GM06990 (cell line): ENCODE measurements at regions not wholly inside any gene's neighbourhood (a gene's known extent, or its start where the extent isn't known, plus 50 kb on each side); places are given as distances from the start of the nearest gene placed in this dataset.
"Not testable (repeated sequence)": the region's sequence is repeated elsewhere in the genome, so short reads cannot be mapped to it uniquely, and the experiment has no call there.

Experiments
- DNase-seq: peaks from one replicate; pipeline ENCODE4 v3.0.0-alpha.2; 2011; ENCODE audit not compliant: insufficient read length; ENCODE audit errors: extremely low read depth
- H3K27me3 ChIP-seq: replicated peaks from 2 replicates; pipeline ENCODE4 v1.6.0; 2011; ENCODE audit warnings: low read length; ENCODE audit not compliant: control insufficient read depth, insufficient read depth
- H3K36me3 ChIP-seq: 2 replicates; pipeline ENCODE4 v1.5.1; 2011; ENCODE audit warnings: low read length; ENCODE audit not compliant: control insufficient read depth, insufficient read depth
- H3K4me3 ChIP-seq: replicated peaks from 2 replicates; pipeline ENCODE4 v1.5.1; 2011; ENCODE audit warnings: low read depth, mild to moderate bottlenecking, control low read depth, low read length
- TF ChIP-seq, protein P1 (sequence below): IDR thresholded peaks from 2 replicates; pipeline ENCODE4 v1.5.1; 2011; ENCODE audit warnings: low read length, control low read depth, mild to moderate bottlenecking, inconsistent platforms; ENCODE audit not compliant: insufficient read depth, poor library complexity, severe bottlenecking

DNA sequence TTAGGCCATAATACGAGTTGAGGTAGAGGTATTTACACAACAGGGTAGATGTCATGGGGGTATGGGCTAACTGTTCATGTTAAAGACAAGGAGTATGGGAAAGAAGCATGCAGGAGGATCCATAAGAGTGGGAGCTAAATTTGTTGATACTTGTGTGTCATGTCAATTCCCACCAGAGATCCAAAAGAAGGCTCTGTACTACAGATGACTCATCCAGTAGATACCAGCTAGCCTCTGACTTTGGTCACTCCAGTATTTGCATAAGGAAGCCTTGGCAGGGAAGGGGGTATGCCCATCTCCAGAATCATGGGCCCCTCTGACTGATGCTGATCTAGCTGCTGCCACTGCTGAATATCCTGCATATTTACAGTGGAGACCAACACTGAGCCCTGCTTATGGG, 743.7 kb upstream of the GRAMD2B start:
- Histone ChIP-seq H3K4me3 (no peak overlapping the region), H3K36me3 (no peaks in the 10 kb centered on the region), H3K27me3 (no peaks in the 10 kb centered on the region)
- DNase-seq, result no peak
- TF ChIP-seq, protein P1, sequence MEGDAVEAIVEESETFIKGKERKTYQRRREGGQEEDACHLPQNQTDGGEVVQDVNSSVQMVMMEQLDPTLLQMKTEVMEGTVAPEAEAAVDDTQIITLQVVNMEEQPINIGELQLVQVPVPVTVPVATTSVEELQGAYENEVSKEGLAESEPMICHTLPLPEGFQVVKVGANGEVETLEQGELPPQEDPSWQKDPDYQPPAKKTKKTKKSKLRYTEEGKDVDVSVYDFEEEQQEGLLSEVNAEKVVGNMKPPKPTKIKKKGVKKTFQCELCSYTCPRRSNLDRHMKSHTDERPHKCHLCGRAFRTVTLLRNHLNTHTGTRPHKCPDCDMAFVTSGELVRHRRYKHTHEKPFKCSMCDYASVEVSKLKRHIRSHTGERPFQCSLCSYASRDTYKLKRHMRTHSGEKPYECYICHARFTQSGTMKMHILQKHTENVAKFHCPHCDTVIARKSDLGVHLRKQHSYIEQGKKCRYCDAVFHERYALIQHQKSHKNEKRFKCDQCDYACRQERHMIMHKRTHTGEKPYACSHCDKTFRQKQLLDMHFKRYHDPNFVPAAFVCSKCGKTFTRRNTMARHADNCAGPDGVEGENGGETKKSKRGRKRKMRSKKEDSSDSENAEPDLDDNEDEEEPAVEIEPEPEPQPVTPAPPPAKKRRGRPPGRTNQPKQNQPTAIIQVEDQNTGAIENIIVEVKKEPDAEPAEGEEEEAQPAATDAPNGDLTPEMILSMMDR, result no peak

DNA sequence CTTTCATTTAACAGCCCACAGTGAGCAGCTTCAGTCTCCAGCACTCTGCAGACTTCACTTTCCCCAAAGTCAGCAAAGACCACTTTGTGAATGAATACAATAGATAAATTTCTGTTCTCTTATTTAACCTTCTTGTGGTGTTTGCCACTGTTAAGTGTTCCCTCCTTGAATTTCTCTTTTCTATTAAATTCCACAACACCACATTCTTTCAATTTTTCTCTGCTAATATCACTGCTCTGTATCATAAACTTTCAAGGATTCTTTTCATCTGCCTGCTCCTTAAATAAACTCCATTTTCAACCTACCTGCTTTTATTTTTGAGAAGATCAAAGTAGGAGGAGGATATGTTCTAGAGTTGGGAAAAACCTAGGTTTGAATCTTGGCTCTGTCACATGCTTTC, 739.5 kb upstream of the GRAMD2B start:
- TF ChIP-seq, protein P1, result no peak
- no peak for DNase-seq
- Histone ChIP-seq H3K4me3 (no peak overlapping the region), H3K27me3 (no peaks in the 10 kb centered on the region), H3K36me3 (no peaks in the 10 kb centered on the region)

DNA sequence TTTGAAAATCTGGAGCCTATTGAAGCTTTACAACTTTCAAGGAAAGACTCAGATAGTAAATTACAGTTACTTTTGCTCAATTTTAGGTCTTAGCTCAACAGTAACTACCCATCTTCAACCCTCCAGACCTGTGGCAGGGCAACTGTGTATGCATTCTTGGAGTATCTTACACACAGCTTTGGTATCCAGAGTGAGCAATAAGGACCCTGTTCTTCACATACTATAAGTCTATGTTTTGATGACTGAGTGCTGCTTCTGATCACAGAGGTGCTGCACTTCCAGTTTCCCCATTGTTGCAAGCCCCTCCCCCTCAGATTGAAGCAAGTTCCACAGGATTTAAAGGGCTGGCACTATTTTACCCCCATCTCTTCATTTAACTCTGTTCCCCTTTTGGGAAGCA, 737.4 kb upstream of the GRAMD2B start:
- Histone ChIP-seq H3K27me3 (no peaks in the 10 kb centered on the region), H3K4me3 (no peak overlapping the region), H3K36me3 (no peaks in the 10 kb centered on the region)
- TF ChIP-seq, protein P1, result no peak
- no peak for DNase-seq

DNA sequence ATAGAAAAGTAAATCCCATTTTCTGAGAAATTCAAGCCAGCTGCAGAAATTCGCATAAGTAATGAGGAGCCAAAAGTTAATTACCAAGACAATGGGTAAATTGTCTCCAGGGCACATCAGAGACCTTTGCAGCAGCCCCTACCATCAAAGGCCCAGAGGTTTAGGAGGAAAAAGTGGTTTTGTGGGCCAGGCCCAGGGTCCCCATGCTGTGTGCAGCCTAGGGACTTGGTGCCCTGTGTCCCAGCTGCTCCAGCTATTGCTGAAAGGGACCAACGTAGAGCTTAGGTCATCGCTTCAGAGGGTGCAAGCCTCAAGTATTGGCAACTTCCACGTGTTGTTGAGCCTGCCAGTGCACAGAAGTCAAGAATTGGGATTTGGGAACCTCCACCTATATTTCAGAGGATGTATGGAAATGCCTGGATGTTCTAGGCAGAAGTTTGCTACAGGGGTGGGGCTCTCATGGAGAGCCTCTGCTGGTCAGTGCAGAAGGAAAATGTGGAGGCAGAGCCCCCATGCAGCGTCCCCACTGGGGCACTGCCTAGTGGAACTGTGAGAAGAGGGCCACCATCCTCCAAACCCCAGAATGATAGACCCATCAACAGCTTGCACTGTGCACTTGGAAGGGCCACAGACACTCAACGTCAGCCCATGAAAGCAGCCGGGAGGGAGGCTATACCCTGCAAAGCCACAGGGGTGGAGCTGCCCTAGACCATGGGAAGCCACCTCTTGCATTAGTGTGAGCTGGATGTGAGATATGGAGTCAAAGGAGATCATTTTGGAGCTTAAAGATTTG, 731.3 kb upstream of the GRAMD2B start:
- H3K36me3 ChIP-seq, H3K4me3 ChIP-seq, DNase-seq, H3K27me3 ChIP-seq: not testable (repeated sequence)

DNA sequence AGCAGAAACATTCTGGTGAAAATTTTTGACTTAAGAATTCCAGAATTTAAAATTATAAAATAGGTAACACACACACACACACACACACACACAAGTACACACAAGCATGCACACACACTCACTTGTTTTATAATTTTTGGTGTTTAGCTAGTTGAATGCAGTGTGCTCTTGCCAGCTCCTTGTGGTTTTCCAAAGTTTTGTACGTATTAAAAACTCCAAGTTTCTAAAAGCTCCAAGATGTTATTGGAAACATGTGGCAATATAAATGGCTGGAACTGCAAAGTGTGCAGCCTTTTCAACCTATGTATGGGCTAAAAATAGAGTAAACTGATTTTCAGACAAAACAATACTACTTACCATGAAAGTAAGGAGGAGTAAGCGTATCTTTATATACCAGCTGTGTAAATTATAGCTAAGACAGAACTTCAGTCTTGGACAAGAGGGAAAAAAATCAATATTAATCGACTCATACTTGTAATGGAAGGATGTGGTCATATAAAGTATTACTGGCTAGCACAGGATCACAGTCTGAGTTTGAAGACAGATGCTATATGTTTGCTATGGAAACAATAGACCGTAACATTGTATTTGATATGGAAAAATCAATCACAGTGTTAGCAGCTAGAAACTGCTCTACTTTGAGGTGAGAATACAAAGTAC, 727.1 kb upstream of the GRAMD2B start:
- H3K4me3 ChIP-seq, result no peak overlapping the region
- H3K36me3 ChIP-seq, result no peaks in the 10 kb centered on the region
- TF ChIP-seq, protein P1, result no peak
- DNase-seq, result no peak
- H3K27me3 ChIP-seq, result no peaks in the 10 kb centered on the region

DNA sequence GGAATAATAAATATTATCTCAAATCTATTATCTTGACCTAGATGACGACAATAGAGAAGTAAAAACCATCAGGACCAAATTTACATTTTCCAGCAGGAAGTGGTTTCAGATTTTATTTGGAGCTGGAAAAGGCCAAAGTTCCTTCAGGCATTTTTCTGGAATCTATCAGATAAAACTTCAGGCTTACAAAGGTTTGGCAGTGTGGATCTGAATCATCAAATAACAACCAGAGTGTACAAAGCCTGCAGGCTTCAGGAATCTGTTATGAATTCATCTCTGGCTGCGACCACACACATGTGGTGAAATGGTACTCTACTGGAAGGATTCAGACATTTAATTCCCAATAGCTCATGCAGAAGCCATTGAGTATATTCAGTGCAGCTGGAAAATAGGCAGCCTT, 726.4 kb upstream of the GRAMD2B start:
- TF ChIP-seq, protein P1, result no peak
- no peaks in the 10 kb centered on the region for H3K27me3 ChIP-seq
- H3K4me3 ChIP-seq, result no peak overlapping the region
- no peaks in the 10 kb centered on the region for H3K36me3 ChIP-seq
- no peak for DNase-seq
